PC-9 (cell line): ENCODE measurements at regions not wholly inside any gene's neighbourhood (a gene's known extent, or its start where the extent isn't known, plus 50 kb on each side); places are given as distances from the start of the nearest gene placed in this dataset.

Source experiments
- BruUV-seq: library from RNA; stranded (reverse); fragments of 400-500 nt; replicated peaks from 2 replicates; lab custom pipeline; 2021; lab: Mats Ljungman, UMichigan
- CTCF ChIA-PET: fragments of 300-600 bp; sonication (Branson Sonifier 250); formaldehyde crosslinking; loops from one replicate; lab custom pipeline; 2022; ENCODE audit warnings: antibody characterized with exemption; lab: Charles Lee
- POLR2A ChIA-PET: fragments of 300-600 bp; sonication (Branson Sonifier 250); formaldehyde crosslinking; loops from one replicate; lab custom pipeline; 2022; ENCODE audit warnings: antibody characterized with exemption; ENCODE audit not compliant: unreplicated experiment; lab: Charles Lee
- DNase-seq, 2 experiments: peaks; one replicate each; pipeline versions ENCODE4 v3.0.0 to v3.0.0-alpha.2; 2015 to 2022; ENCODE audit warnings: mixed read lengths in 1 of 2
- H2AFZ ChIP-seq: fragments of 200-600 bp; sonication (generic); 2 replicates; pipeline ENCODE4 v1.8.1; 2017; ENCODE audit warnings: antibody characterized with exemption
- H3F3A ChIP-seq: fragments of 200-600 bp; sonication (generic); 2 replicates; pipeline ENCODE4 v1.8.1; 2017; ENCODE audit warnings: antibody characterized with exemption, mild to moderate bottlenecking, low read depth; ENCODE audit not compliant: insufficient read depth
- H3K27ac ChIP-seq: fragments of 200-600 bp; sonication (generic); 2 replicates; pipeline ENCODE4 v1.6.1; 2016; ENCODE audit warnings: mixed run types
- H3K27me3 ChIP-seq: fragments of 200-600 bp; sonication (generic); 2 replicates; pipeline ENCODE4 v1.6.1; 2016; ENCODE audit warnings: low read depth, mixed run types; ENCODE audit not compliant: insufficient read depth
- H3K36me3 ChIP-seq: fragments of 200-600 bp; sonication (generic); 2 replicates; pipeline ENCODE4 v1.6.1; 2016; ENCODE audit warnings: low read depth, mixed run types
- H3K4me1 ChIP-seq: fragments of 200-600 bp; sonication (generic); replicated peaks from 2 replicates; pipeline ENCODE4 v1.6.1; 2016; ENCODE audit warnings: mixed run types; ENCODE audit not compliant: insufficient read depth
- H3K4me2 ChIP-seq: fragments of 200-600 bp; sonication (generic); 2 replicates; pipeline ENCODE4 v1.6.1; 2017; ENCODE audit warnings: mixed run types
- H3K4me3 ChIP-seq: fragments of 200-600 bp; sonication (generic); 2 replicates; pipeline ENCODE4 v1.6.1; 2016; ENCODE audit warnings: mixed run types
- H3K79me2 ChIP-seq: fragments of 200-600 bp; sonication (generic); 2 replicates; pipeline ENCODE4 v1.6.1; 2017; ENCODE audit warnings: low read depth, mixed run types
- H3K9me2 ChIP-seq: fragments of 200-600 bp; sonication (generic); 2 replicates; pipeline ENCODE4 v1.8.1; 2017; ENCODE audit warnings: mild to moderate bottlenecking; ENCODE audit not compliant: insufficient read depth
- H3K9me3 ChIP-seq: fragments of 200-600 bp; sonication (generic); 2 replicates; pipeline ENCODE4 v1.8.1; 2016; ENCODE audit warnings: low read depth; ENCODE audit not compliant: insufficient read depth
- H4K20me1 ChIP-seq: fragments of 200-600 bp; sonication (generic); 2 replicates; pipeline ENCODE4 v1.8.1; 2017; ENCODE audit not compliant: insufficient read depth
- EZH2 ChIP-seq: fragments of 200-600 bp; sonication (generic); IDR thresholded peaks from 2 replicates; pipeline ENCODE4 v1.8.0; 2017; ENCODE audit warnings: antibody characterized with exemption, low read depth
- intact Hi-C: fragments of 100-400 bp; cut with micrococcal nuclease; formaldehyde crosslinking; loops from one replicate; pipeline ENCODE4 v1.10.0; 2022; ENCODE audit not compliant: unreplicated experiment
- TF ChIP-seq, protein P1 (sequence below): fragments of 200-600 bp; sonication (generic); conservative IDR thresholded peaks from 2 replicates; pipeline ENCODE4 v1.6.1; 2017; ENCODE audit warnings: mixed run types, antibody characterized with exemption, mild to moderate bottlenecking, moderate library complexity

DNA sequence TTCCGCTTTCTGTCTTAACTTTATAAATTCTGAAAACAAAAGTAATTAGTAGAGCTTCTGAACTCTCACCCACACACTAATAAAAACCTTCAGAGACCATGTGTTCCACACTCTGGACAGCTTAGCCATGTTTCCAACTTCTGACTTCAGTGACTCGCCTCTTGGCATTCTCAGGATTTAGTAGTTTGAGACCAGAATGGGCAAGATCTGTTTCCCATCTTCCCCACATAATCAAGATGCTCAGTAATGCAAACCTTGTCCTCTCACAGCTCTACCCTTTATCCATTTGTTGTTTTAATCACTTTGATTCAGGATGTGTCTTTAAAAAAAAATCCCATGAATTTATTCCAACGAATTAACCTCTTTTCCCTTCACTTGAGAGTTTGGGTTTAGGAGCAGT lies 166.6 kb upstream of the SLC24A5 start:
- H3K36me3 ChIP-seq, result no peaks in the 10 kb centered on the region
- no peak for TF ChIP-seq EZH2
- TF ChIP-seq, protein P1, sequence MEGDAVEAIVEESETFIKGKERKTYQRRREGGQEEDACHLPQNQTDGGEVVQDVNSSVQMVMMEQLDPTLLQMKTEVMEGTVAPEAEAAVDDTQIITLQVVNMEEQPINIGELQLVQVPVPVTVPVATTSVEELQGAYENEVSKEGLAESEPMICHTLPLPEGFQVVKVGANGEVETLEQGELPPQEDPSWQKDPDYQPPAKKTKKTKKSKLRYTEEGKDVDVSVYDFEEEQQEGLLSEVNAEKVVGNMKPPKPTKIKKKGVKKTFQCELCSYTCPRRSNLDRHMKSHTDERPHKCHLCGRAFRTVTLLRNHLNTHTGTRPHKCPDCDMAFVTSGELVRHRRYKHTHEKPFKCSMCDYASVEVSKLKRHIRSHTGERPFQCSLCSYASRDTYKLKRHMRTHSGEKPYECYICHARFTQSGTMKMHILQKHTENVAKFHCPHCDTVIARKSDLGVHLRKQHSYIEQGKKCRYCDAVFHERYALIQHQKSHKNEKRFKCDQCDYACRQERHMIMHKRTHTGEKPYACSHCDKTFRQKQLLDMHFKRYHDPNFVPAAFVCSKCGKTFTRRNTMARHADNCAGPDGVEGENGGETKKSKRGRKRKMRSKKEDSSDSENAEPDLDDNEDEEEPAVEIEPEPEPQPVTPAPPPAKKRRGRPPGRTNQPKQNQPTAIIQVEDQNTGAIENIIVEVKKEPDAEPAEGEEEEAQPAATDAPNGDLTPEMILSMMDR, result no peak
- no peaks in the 10 kb centered on the region for H3K4me1 ChIP-seq
- H3K9me3 ChIP-seq, result no peaks in the 10 kb centered on the region
- no peaks in the 10 kb centered on the region for H3F3A ChIP-seq
- no peak overlapping the region for H2AFZ ChIP-seq
- H3K4me2 ChIP-seq, result no peak overlapping the region
- H3K27me3 ChIP-seq, result no peaks in the 10 kb centered on the region
- no peaks in the 10 kb centered on the region for H3K79me2 ChIP-seq
- CTCF ChIA-PET, result no interaction called here
- H3K27ac ChIP-seq, result no peak overlapping the region
- H3K4me3 ChIP-seq, result no peak overlapping the region
- H3K9me2 ChIP-seq, result no peaks in the 10 kb centered on the region
- no peak for DNase-seq
- no peaks in the 10 kb centered on the region for H4K20me1 ChIP-seq
- POLR2A ChIA-PET, result no interaction called here
- intact Hi-C loops, result no loop called here
- BruUV-seq, result no TSS peak

DNA sequence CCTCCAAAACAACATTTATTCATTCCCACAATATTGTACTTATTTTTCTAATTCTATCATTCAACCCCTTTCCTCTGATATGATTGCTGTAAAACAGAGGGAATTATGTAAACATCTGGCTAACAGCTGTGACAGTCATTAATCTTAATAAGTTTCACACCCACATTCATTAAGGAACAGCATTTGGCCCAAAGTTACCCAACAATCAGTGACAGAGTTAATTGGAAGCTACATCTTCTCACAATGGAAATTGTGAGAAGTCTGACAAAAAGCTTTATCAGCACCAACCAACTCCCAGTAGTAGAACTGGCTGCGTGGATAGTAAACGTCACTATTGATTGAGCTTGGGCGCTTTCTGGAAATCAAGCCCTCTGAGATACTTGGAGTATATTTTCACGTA lies 165.8 kb upstream of the SLC24A5 start:
- Histone ChIP-seq H2AFZ (no peak overlapping the region), H3K9me3 (no peaks in the 10 kb centered on the region), H3K4me1 (no peaks in the 10 kb centered on the region), H3K4me2 (no peak overlapping the region), H3K27me3 (no peaks in the 10 kb centered on the region), H3K79me2 (no peaks in the 10 kb centered on the region), H3K9me2 (no peaks in the 10 kb centered on the region), H3F3A (no peaks in the 10 kb centered on the region), H4K20me1 (no peaks in the 10 kb centered on the region), H3K4me3 (no peak overlapping the region), H3K27ac (no peak overlapping the region), H3K36me3 (no peaks in the 10 kb centered on the region)
- TF ChIP-seq, protein P1, result no peak
- no peak for TF ChIP-seq EZH2
- BruUV-seq, result no TSS peak
- intact Hi-C loops, result no loop called here
- CTCF ChIA-PET, result no interaction called here
- POLR2A ChIA-PET, result no interaction called here
- DNase-seq, result no peak

DNA sequence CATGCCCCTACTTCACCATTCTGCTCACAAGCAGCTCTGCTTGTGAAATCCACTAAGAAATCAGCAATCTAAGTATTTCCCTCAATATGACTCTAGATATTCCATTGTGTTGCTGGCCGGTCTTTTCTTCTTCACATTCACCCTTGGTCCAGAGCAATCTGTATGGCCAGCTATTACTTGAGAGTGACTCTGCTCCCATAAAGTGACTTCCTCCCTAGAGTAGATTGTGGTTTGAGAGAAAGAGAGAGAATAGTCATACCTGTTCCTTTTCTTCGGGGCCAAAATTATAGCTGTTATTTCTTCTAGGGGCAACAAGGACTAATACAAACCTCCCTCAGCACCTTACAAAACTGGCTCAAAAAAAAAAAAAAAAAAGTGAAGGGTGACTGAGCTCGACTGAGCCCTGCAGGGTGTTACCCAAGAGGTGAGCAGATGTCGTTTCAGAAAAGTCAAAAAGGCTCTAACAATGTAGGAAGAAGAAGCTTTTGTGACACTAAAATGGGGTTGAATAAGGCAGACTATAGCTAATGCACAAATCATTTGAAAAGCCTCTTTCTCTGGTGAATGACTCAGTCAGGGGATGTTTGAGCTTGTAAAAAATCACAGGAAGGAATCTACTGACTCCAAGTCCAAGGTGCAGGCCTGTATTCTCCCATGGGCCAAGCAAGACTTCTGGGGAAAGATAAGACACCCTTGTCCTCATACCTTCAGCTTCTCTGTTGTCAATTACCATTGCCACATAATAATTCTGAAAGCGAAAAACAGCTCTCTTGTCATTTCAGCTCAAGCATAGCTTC lies 161.0 kb upstream of the SLC24A5 start:
- BruUV-seq, result no TSS peak
- intact Hi-C loops, result no loop called here
- Histone ChIP-seq H3K9me3 (no peaks in the 10 kb centered on the region), H3K4me3 (no peak overlapping the region), H3K27ac (no peak overlapping the region), H3F3A (no peaks in the 10 kb centered on the region), H3K27me3 (no peaks in the 10 kb centered on the region), H3K4me1 (no peaks in the 10 kb centered on the region), H3K4me2 (no peak overlapping the region), H4K20me1 (no peaks in the 10 kb centered on the region), H3K36me3 (no peaks in the 10 kb centered on the region), H2AFZ (no peak overlapping the region), H3K79me2 (no peaks in the 10 kb centered on the region), H3K9me2 (no peaks in the 10 kb centered on the region)
- ChIA-PET CTCF (interaction anchor here (0.5 kb wide), 1 partner anchor 31 kb away, joined by 3 read pairs; no protein-coding TSS in a partner anchor), POLR2A (no interaction called here)
- no peak for DNase-seq
- no peak for TF ChIP-seq EZH2
- TF ChIP-seq, protein P1, result no peak
